Vagina (tissue), 2 donors: ENCODE measurements at regions not wholly inside any gene's neighbourhood (a gene's known extent, or its start where the extent isn't known, plus 50 kb on each side); places are given as distances from the start of the nearest gene placed in this dataset.

ENCODE experiments used
- POLR2AphosphoS5 ChIP-seq, 2 donors: sonication (generic); formaldehyde crosslinking; IDR thresholded peaks; one replicate each; pipeline ENCODE4 v1.9.0; 2017; ENCODE audit warnings: antibody characterized with exemption in 2 of 2, mild to moderate bottlenecking in 2 of 2, low read depth in 1 of 2; ENCODE audit not compliant: insufficient read depth in 1 of 2
- TF ChIP-seq, protein P1 (sequence below), 3 experiments: fragments of 450-650 bp in 2 of 3; fragments of 200-600 bp in 1 of 3; sonication (generic) in 1 of 3; IDR thresholded peaks; one replicate each; pipeline ENCODE4 v1.5.1; 2017 to 2019; ENCODE audit warnings: antibody characterized with exemption in 3 of 3, mild to moderate bottlenecking in 2 of 3, moderate library complexity in 2 of 3

DNA sequence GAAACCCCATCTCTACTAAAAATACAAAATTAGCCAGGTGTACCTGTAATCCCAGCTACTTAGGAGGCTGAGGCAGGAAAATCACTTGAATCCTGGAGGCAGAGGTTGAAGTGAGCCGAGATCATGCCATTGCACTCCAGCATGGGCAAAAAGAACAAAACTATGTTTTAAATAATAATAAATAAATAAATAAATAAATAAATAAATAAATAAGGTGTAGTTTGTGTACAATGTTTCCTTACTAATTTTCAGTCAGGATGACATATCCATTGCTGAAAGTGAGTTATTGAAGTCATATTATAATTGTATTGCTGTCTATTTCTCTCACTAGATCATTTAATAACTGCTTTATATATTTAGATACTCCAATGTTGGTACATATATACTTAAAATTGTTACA, 581.5 kb upstream of the DAB2 start:
- TF ChIP-seq, protein P1, sequence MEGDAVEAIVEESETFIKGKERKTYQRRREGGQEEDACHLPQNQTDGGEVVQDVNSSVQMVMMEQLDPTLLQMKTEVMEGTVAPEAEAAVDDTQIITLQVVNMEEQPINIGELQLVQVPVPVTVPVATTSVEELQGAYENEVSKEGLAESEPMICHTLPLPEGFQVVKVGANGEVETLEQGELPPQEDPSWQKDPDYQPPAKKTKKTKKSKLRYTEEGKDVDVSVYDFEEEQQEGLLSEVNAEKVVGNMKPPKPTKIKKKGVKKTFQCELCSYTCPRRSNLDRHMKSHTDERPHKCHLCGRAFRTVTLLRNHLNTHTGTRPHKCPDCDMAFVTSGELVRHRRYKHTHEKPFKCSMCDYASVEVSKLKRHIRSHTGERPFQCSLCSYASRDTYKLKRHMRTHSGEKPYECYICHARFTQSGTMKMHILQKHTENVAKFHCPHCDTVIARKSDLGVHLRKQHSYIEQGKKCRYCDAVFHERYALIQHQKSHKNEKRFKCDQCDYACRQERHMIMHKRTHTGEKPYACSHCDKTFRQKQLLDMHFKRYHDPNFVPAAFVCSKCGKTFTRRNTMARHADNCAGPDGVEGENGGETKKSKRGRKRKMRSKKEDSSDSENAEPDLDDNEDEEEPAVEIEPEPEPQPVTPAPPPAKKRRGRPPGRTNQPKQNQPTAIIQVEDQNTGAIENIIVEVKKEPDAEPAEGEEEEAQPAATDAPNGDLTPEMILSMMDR (IDR thresholded peaks at IDR 0.05) = no peak
- TF ChIP-seq POLR2AphosphoS5 (IDR thresholded peaks at IDR 0.05; ENCODE audit: insufficient read depth in 1 of 2, low read depth in 1 of 2) = no peak
